Liver (tissue), 3 donors: ENCODE measurements at regions not wholly inside any gene's neighbourhood (a gene's known extent, or its start where the extent isn't known, plus 50 kb on each side); places are given as distances from the start of the nearest gene placed in this dataset.

Experiments used
- CTCF ChIP-seq: fragments of 150-350 bp; IDR thresholded peaks from 2 replicates; pipeline ENCODE4 v1.5.1; 2017; ENCODE audit warnings: improper control_type of control experiment, low read depth, low read length; ENCODE audit not compliant: missing input control
- FOXA1 ChIP-seq: IDR thresholded peaks from 2 replicates; pipeline ENCODE4 v1.6.1; 2016; ENCODE audit warnings: antibody characterized with exemption
- FOXA2 ChIP-seq: IDR thresholded peaks from 2 replicates; pipeline ENCODE4 v1.6.1; 2016; ENCODE audit warnings: antibody characterized with exemption
- JUND ChIP-seq, 2 donors: IDR thresholded peaks; 2 replicates each; pipeline ENCODE4 v1.6.1; 2016; ENCODE audit warnings: antibody characterized with exemption in 2 of 2
- RAD21 ChIP-seq, 2 donors: IDR thresholded peaks; 2 replicates each; pipeline ENCODE4 v1.6.1; 2016; ENCODE audit warnings: antibody characterized with exemption in 2 of 2, mild to moderate bottlenecking in 2 of 2
- TF ChIP-seq, protein P1 (sequence below): IDR thresholded peaks from 2 replicates; pipeline ENCODE4 v1.6.1; 2016; ENCODE audit warnings: antibody characterized with exemption
- donor health status: healthy.
- donor health status: healthy.

DNA sequence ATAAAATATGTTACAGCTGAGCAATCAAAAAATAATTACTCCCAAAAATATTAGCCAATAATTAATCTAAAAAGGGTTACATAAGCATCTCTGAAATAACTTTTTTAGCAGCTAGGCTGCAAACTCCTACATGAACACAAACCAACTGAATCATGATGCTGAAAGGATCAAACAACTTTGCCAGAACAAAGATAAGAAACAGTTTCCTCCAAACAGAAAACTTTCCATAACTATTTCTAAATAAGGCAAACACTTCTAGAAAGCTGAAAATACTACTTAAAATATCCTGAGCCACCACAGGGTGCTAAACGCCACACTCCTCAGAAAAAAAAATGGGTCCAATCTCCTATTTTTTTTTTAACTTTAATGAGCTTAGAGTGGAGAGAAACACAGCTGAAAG lies 68.6 kb upstream of the ARHGAP32 start:
- TF ChIP-seq CTCF (no peak), JUND (IDR thresholded peaks at IDR 0.05) (no peak), FOXA1 (no peak), FOXA2 (no peak), RAD21 (IDR thresholded peaks at IDR 0.05) (no peak)
- TF ChIP-seq, protein P1, sequence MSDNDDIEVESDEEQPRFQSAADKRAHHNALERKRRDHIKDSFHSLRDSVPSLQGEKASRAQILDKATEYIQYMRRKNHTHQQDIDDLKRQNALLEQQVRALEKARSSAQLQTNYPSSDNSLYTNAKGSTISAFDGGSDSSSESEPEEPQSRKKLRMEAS, result no peak
